NCI-H82 (cell line): ENCODE measurements at regions not wholly inside any gene's neighbourhood (a gene's known extent, or its start where the extent isn't known, plus 50 kb on each side); places are given as distances from the start of the nearest gene placed in this dataset.
A peak's percentile ranks its signal among the peaks of the same experiment; 100 is the strongest.

Source experiments
- DNase-seq: peaks from one replicate; lab custom pipeline; 2025; lab: John Stamatoyannopoulos, UW

DNA sequence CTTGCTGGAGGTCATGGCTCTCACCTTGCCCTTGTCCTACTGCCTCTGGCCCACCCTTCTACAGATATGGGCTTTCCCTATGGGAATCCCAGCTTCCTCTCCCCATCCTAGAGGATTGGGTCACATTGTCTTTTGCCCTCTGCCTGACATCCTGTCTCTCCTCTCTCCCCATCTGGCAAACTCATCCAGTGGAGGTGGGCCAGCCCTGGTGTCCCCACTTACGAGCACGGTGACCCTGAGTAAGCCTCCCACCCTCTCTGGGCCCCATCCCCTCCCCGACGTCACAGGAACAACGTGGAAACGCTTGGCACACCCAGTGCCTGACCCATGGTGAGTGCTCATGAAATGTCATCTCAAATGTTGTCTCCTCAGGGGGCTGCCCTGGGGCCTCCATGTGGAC is 56.1 kb upstream of the ID3 start:
- no peak for DNase-seq

DNA sequence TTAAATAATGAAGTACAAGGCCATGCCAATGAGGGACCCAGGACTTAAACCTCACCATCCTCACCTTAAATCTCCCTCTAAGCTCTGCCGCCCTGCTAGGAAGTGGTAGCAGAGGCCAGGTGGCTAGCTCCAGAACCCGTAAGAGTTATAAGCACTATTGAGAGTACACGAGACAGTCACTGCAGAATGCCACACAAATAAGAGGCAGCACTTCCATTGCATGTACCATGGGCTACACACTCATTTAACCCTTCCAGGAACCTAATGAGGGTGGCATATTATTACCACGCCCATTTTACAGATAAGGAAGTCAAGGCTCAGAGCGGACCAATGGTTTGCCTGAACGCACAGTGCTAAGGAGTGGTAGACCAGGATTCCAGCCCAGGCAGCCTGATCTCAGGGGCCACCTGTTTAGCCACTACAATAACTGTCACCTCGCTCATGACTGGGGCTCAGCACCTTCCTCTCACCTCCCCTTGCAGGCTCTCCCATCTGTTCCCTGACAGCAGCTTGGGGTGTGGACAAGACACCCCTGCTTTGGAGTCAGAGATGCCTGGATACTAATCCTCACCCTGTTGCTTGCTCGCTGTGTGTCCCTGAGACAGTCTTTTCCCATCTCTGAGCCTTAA is 54.8 kb upstream of the ID3 start:
- peak; percentile 25 for DNase-seq

DNA sequence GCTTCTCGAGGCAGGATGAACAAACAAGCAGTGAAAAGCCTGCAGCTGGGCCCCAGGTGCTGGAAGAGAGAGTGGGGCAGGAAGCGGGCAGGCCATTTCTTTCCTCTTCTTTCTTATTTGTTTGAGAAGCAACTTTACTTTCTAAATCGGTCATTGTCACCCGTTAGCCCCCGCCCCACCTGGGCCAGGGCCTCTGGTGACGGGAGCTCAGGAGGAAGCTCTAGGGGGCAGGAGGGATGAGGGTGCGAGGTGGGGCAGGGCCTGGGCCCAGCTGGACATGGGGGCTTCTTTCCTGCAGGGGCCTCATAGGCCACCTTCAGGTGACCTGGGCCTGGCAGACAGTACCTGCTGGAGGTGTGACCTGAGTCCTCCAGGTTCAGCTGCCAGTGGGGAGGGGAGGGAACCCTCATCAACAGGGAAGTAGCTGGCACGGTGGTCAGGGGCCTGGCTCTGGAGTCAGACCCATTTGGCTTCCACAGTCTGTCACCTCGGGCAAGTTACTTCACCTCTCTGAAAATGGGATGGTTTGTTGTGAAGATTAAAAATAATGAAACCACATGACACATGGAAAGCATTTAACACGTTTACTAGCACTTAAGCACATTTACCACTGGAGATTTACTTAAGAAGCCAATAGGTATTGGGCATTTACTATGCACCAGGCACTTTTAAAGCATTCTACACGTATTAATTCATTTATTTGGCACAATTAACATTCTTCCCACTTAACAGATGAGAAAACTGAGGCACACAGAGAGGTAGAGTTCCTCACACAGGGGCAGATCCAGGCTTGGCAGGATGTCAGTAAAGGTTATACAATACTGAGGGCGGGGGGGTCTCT is 54.1 kb upstream of the ID3 start:
- no peak for DNase-seq

DNA sequence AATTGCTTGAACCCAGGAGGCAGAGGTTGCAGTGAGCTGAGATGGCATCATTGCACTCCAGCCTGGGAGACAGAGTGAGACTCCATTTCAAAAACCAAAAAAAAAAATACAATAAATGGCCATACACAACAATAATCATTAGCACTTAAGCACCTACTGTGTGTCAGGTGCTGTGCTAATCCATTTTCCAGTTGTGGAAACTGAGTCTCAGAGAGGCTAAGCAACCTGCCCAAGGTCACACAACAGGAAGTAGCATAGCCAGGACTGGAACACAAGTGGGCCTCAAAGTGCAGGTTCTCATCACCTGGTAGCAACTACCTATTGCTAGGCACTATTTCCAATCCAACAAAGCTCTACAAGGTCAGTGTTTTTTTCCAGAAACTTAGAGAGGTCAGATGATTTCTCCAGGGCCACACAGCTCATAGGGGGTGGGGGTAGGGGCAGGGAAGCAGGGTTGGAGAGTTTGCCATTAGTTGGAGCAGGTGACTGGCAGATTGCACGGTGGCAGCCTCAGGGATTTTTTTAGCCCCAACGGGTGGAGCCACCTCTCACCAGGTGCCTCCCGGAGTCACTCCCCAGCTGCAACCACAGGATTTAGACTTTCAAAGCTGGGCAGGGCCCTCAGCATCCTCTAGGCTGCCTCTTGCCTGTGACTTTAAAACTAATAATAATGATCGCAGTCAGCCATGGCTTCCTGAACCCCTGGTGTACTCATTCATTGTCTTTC is 52.5 kb upstream of the ID3 start:
- no peak for DNase-seq

DNA sequence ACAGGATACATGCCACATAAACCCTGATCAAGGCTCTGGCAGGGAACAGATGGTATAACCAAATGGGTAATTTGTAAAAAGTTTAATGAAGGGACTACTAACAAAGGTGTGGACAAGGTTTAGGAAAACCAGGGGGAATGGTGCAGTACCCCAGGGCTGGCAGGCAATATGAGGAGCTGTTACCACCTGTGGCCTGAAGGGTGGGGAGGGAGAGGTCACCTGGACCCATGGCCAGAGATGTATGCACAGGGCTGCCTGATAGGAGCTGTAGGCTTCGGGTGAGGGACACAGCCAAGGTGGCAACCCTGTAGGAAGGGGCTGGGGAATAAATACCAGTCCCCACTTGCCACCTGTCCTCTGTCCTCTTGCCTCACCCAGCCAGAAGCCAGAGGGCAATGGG is 51.4 kb upstream of the ID3 start:
- DNase-seq = no peak

DNA sequence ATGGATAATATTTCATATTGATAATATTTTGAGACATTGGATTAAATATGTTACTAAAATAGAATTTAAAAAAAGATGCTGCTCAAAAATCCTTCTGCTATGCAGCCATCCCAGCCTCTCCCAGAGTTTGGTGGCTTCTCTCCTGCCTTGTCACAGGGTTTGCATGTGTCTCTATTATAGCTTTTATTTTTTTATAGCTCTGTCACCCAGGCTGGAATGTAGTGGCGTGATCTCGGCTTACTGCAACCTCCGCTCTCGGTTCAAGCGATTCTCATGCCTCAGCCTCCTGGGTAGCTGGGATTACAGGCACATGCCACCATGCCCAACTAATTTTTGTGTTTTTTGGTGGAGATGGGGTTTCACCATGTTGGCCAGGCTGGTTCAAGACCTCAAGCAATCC is 50.7 kb upstream of the ID3 start:
- DNase-seq = no peak
